ENCODE measurements at regions not wholly inside any gene's neighbourhood (a gene's known extent, or its start where the extent isn't known, plus 50 kb on each side); places are given as distances from the start of the nearest gene placed in this dataset.

DNA sequence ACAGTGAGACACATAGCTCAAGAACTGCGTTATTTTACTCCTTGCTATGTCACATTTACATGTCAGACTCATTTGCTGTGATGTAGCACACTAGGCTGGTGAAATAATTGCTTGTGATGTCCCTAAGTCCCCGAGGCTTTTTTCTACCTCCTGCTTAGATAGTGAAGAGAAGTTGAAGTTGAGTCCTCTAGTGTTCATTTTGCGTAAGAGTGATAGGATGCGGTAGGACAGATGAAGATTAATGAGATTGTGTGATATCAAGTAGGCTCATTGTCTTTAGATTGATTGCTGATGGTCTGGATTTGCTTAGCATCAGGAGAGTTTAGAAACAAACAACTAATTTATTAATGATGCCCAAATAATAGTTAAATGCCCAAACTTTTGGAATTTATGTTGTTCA is 173.6 kb upstream of the NUDT6 start:
- H3K27me3 ChIP-seq (ENCODE audit: insufficient read depth, low read depth), result no peaks in the 10 kb centered on the region
- H4K20me1 ChIP-seq (ENCODE audit: insufficient read depth), result no peaks in the 10 kb centered on the region
- TF ChIP-seq, protein P1, sequence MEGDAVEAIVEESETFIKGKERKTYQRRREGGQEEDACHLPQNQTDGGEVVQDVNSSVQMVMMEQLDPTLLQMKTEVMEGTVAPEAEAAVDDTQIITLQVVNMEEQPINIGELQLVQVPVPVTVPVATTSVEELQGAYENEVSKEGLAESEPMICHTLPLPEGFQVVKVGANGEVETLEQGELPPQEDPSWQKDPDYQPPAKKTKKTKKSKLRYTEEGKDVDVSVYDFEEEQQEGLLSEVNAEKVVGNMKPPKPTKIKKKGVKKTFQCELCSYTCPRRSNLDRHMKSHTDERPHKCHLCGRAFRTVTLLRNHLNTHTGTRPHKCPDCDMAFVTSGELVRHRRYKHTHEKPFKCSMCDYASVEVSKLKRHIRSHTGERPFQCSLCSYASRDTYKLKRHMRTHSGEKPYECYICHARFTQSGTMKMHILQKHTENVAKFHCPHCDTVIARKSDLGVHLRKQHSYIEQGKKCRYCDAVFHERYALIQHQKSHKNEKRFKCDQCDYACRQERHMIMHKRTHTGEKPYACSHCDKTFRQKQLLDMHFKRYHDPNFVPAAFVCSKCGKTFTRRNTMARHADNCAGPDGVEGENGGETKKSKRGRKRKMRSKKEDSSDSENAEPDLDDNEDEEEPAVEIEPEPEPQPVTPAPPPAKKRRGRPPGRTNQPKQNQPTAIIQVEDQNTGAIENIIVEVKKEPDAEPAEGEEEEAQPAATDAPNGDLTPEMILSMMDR (conservative IDR thresholded peaks at IDR 0.05; ENCODE audit: low read depth, low read length), result no peak
- no peak overlapping the region for H3K4me3 ChIP-seq (IDR thresholded peaks at IDR 0.05; ENCODE audit: insufficient read depth, low read depth, low read length)
- peaks cover 4% of the 10 kb centered on the region for H3K4me1 ChIP-seq (ENCODE audit: low read depth, poor library complexity, severe bottlenecking)
- no peaks in the 10 kb centered on the region for H3K36me3 ChIP-seq (ENCODE audit: insufficient read depth)
- no peak overlapping the region for H3K27ac ChIP-seq
- no peak overlapping the region for H2AFZ ChIP-seq (ENCODE audit: low read depth)
- H3K4me2 ChIP-seq, result no peak overlapping the region
- no peaks in the 10 kb centered on the region for H3K79me2 ChIP-seq (ENCODE audit: insufficient read depth, low read depth)
- H3K9ac ChIP-seq, result no peak overlapping the region

DNA sequence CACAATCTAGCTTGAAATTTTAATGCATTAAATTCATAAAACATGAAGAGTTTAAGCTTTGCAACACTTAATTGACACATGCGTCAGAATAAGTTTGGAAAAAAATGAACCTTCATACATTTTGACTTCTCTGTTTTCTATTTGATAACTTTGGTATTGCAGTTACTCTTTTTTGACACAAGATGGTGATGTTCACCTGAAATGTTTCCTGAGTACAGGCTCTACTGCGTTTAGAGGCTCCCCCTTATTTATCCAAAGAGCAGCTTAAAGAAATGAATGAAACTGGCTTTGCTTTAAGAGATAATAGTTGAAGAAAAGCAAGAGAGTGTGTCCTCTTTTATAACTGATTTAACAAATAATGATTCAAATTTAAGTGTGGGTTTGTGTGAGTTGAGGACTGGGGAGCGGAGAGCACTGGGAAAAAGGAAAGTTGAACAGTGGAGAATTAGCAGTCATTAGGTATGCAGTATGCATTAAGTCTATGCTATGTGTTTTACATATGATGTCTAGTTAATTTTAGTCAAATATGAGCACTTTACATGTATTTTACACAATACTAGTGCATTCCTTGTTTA is 180.6 kb upstream of the NUDT6 start:
- TF ChIP-seq, protein P1 (conservative IDR thresholded peaks at IDR 0.05; ENCODE audit: low read depth, low read length), result peak; percentile 90
- Histone ChIP-seq H3K27ac (no peak overlapping the region), H3K79me2 (ENCODE audit: insufficient read depth, low read depth) (no peaks in the 10 kb centered on the region), H4K20me1 (ENCODE audit: insufficient read depth) (no peaks in the 10 kb centered on the region), H2AFZ (ENCODE audit: low read depth) (no peak overlapping the region), H3K9ac (no peak overlapping the region), H3K36me3 (ENCODE audit: insufficient read depth) (no peaks in the 10 kb centered on the region), H3K4me3 (IDR thresholded peaks at IDR 0.05; ENCODE audit: insufficient read depth, low read depth, low read length) (no peak overlapping the region), H3K27me3 (ENCODE audit: insufficient read depth, low read depth) (no peaks in the 10 kb centered on the region), H3K4me2 (no peak overlapping the region), H3K4me1 (ENCODE audit: low read depth, poor library complexity, severe bottlenecking) (no peaks in the 10 kb centered on the region)

DNA sequence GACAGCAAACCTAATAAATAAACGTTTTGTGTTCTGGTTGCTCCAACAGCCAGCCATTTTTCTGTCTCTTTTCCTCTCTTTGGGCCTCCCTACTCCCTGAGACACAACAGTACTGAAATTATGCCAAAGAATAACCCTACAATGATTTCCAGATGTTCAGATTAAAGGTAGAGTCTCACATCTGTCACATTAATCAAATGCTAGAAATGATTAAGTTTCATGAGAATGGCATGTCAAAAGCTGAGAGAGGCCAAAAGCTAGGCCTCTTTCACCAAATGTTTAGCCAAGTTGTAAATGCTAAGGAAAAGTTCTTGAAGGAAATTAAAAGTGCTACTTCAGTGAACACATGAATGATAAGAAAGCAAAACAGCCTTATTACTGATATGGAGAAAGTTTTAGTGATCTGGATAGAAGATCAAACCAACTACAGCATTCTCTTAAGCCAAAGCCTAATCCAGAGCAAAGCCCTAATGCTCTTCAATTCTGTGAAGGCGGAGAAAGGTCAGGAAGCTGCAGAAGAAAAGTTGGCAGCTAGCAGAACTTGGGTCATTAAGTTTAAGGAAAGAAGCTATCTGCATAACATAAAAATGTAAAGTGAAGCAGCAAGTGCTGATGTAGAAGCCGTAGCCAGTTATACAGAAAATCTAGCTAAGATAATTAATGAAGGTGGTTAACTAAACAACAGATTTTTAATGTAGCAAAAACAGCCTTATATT is 182.1 kb upstream of the NUDT6 start:
- H3K9ac ChIP-seq, result no peak overlapping the region
- H3K4me2 ChIP-seq, result no peak overlapping the region
- H3K4me3 ChIP-seq (IDR thresholded peaks at IDR 0.05; ENCODE audit: insufficient read depth, low read depth, low read length), result no peak overlapping the region
- TF ChIP-seq, protein P1 (conservative IDR thresholded peaks at IDR 0.05; ENCODE audit: low read depth, low read length), result no peak
- H3K27ac ChIP-seq, result no peak overlapping the region
- H3K36me3 ChIP-seq (ENCODE audit: insufficient read depth), result no peaks in the 10 kb centered on the region
- H3K27me3 ChIP-seq (ENCODE audit: insufficient read depth, low read depth), result no peaks in the 10 kb centered on the region
- H4K20me1 ChIP-seq (ENCODE audit: insufficient read depth), result no peaks in the 10 kb centered on the region
- H3K79me2 ChIP-seq (ENCODE audit: insufficient read depth, low read depth), result no peaks in the 10 kb centered on the region
- no peak overlapping the region for H2AFZ ChIP-seq (ENCODE audit: low read depth)
- no peaks in the 10 kb centered on the region for H3K4me1 ChIP-seq (ENCODE audit: low read depth, poor library complexity, severe bottlenecking)

- no peak overlapping the region for H3K4me3 ChIP-seq (IDR thresholded peaks at IDR 0.05; ENCODE audit: insufficient read depth, low read depth, low read length)
- no peak overlapping the region for H3K27ac ChIP-seq
- no peaks in the 10 kb centered on the region for H4K20me1 ChIP-seq (ENCODE audit: insufficient read depth)
- TF ChIP-seq, protein P1 (conservative IDR thresholded peaks at IDR 0.05; ENCODE audit: low read depth, low read length), result no peak
- no peaks in the 10 kb centered on the region for H3K36me3 ChIP-seq (ENCODE audit: insufficient read depth)
- H3K27me3 ChIP-seq (ENCODE audit: insufficient read depth, low read depth), result no peaks in the 10 kb centered on the region
- no peak overlapping the region for H3K9ac ChIP-seq
- no peak overlapping the region for H3K4me2 ChIP-seq
- H3K79me2 ChIP-seq (ENCODE audit: insufficient read depth, low read depth), result no peaks in the 10 kb centered on the region
- no peak overlapping the region for H2AFZ ChIP-seq (ENCODE audit: low read depth)
- H3K4me1 ChIP-seq (ENCODE audit: low read depth, poor library complexity, severe bottlenecking), result no peaks in the 10 kb centered on the region
Measured at GRCh38 chr4:123105026-123105420, 182.6 kb upstream of the NUDT6 start.

Data from KMS-11 (cell line).